HEK293T (cell line): ENCODE measurements at regions not wholly inside any gene's neighbourhood (a gene's known extent, or its start where the extent isn't known, plus 50 kb on each side); places are given as distances from the start of the nearest gene placed in this dataset.

Source experiments
- ARNT ChIP-seq: fragments of 450-650 bp; IDR thresholded peaks from 2 replicates; pipeline ENCODE4 v1.6.1; 2017; ENCODE audit warnings: mild to moderate bottlenecking
- ELF4 ChIP-seq: fragments of 450-650 bp; IDR thresholded peaks from 2 replicates; pipeline ENCODE4 v1.6.1; 2017; ENCODE audit warnings: antibody characterized with exemption
- SP1 ChIP-seq: fragments of 450-650 bp; IDR thresholded peaks from 2 replicates; pipeline ENCODE4 v1.6.1; 2017
- TARDBP ChIP-seq: fragments of 450-650 bp; IDR thresholded peaks from 2 replicates; pipeline ENCODE4 v1.6.1; 2016
- ZNF384 ChIP-seq: fragments of 450-650 bp; IDR thresholded peaks from 2 replicates; pipeline ENCODE4 v1.6.1; 2016
- TF ChIP-seq, protein P1 (sequence below): fragments of 450-650 bp; IDR thresholded peaks from 2 replicates; pipeline ENCODE4 v1.6.1; 2016

DNA sequence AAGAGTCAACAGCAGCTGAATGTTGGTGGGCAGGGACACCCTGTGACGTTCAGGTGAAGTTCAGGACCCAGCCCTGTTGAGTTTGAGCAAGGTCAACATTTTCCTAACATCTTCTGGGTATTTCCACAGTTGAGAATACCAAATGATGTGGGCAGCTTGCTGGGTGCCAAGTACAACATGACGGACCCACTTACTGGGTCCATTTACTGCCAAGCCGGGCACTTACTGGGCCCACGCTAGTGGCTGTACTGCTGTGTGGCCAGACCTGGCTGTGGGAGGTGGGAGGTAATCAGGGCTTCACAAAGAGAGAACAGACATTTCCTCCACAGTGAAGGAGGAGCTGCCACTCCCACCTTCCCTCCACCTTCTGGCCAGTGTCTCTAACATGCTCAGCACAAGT is 99.2 kb downstream of the PSMG1 start:
- TF ChIP-seq ARNT (no peak), TARDBP (no peak), SP1 (no peak), ZNF384 (no peak), ELF4 (no peak)
- TF ChIP-seq, protein P1, sequence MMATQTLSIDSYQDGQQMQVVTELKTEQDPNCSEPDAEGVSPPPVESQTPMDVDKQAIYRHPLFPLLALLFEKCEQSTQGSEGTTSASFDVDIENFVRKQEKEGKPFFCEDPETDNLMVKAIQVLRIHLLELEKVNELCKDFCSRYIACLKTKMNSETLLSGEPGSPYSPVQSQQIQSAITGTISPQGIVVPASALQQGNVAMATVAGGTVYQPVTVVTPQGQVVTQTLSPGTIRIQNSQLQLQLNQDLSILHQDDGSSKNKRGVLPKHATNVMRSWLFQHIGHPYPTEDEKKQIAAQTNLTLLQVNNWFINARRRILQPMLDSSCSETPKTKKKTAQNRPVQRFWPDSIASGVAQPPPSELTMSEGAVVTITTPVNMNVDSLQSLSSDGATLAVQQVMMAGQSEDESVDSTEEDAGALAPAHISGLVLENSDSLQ, result no peak
